ENCODE measurements at regions not wholly inside any gene's neighbourhood (a gene's known extent, or its start where the extent isn't known, plus 50 kb on each side); places are given as distances from the start of the nearest gene placed in this dataset.

- TF ChIP-seq GATA2 (IDR thresholded peaks at IDR 0.05; ENCODE audit: insufficient read depth, insufficient read length, low read depth, low read length) = no peak
- TF ChIP-seq, protein P1, sequence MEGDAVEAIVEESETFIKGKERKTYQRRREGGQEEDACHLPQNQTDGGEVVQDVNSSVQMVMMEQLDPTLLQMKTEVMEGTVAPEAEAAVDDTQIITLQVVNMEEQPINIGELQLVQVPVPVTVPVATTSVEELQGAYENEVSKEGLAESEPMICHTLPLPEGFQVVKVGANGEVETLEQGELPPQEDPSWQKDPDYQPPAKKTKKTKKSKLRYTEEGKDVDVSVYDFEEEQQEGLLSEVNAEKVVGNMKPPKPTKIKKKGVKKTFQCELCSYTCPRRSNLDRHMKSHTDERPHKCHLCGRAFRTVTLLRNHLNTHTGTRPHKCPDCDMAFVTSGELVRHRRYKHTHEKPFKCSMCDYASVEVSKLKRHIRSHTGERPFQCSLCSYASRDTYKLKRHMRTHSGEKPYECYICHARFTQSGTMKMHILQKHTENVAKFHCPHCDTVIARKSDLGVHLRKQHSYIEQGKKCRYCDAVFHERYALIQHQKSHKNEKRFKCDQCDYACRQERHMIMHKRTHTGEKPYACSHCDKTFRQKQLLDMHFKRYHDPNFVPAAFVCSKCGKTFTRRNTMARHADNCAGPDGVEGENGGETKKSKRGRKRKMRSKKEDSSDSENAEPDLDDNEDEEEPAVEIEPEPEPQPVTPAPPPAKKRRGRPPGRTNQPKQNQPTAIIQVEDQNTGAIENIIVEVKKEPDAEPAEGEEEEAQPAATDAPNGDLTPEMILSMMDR (IDR thresholded peaks at IDR 0.05; ENCODE audit: extremely low read depth in 1 of 2, insufficient read depth in 1 of 2, low read depth in 1 of 2, low read length in 2 of 2) = no peak
- TF ChIP-seq FOS (IDR thresholded peaks at IDR 0.05; ENCODE audit: borderline replicate concordance, insufficient read depth, low read length) = no peak
- TF ChIP-seq POLR2A (IDR thresholded peaks at IDR 0.05; ENCODE audit: low read depth, low read length) = no peak
- no peak for TF ChIP-seq EZH2 (IDR thresholded peaks at IDR 0.05; ENCODE audit: borderline replicate concordance, low read depth, low read length, severe bottlenecking)
- no peak for TF ChIP-seq MAX (IDR thresholded peaks at IDR 0.05; ENCODE audit: insufficient read depth, insufficient read length)
- no peak for TF ChIP-seq POLR2AphosphoS5 (IDR thresholded peaks at IDR 0.05; ENCODE audit: insufficient read depth, low read depth, low read length)
- no peak for TF ChIP-seq MYC (IDR thresholded peaks at IDR 0.05; ENCODE audit: low read depth, low read length)
- TF ChIP-seq JUN (IDR thresholded peaks at IDR 0.05; ENCODE audit: borderline replicate concordance, insufficient read depth, insufficient read length, low read depth) = no peak
Measured at GRCh38 chr4:176845636-176846035, 52.9 kb upstream of the VEGFC start.
